Mesenchymal stem cell (in vitro differentiated cells and primary cell): ENCODE measurements at regions not wholly inside any gene's neighbourhood (a gene's known extent, or its start where the extent isn't known, plus 50 kb on each side); places are given as distances from the start of the nearest gene placed in this dataset.
A peak's percentile ranks its signal among the peaks of the same experiment; 100 is the strongest.

ENCODE experiments used
- DNase-seq: peaks from one replicate; pipeline ENCODE4 v3.0.0-alpha.2; 2013
- H2AFZ ChIP-seq: one replicate; pipeline ENCODE4 v1.6.1; 2013; ENCODE audit warnings: low read depth, mild to moderate bottlenecking, control low read depth, inconsistent platforms, low read length, moderate library complexity
- H2AK5ac ChIP-seq: 2 replicates; pipeline ENCODE4 v1.6.1; 2013; ENCODE audit warnings: low read length, moderate library complexity, mild to moderate bottlenecking, inconsistent platforms; ENCODE audit not compliant: severe bottlenecking
- H2BK120ac ChIP-seq: one replicate; pipeline ENCODE4 v1.6.1; 2013; ENCODE audit warnings: low read depth, mild to moderate bottlenecking, inconsistent platforms, low read length, moderate library complexity
- H2BK12ac ChIP-seq, 2 experiments: one replicate each; pipeline ENCODE4 v1.6.1; 2013; ENCODE audit warnings: inconsistent platforms in 2 of 2, low read length in 2 of 2, mild to moderate bottlenecking in 2 of 2, moderate library complexity in 2 of 2, control low read depth in 1 of 2
- H2BK15ac ChIP-seq: one replicate; pipeline ENCODE4 v1.6.1; 2013; ENCODE audit warnings: mild to moderate bottlenecking, low read depth, inconsistent platforms; ENCODE audit not compliant: poor library complexity, severe bottlenecking
- H2BK5ac ChIP-seq: 2 replicates; pipeline ENCODE4 v1.6.1; 2013; ENCODE audit warnings: low read depth, mild to moderate bottlenecking, low read length, control low read depth, inconsistent platforms; ENCODE audit not compliant: poor library complexity, severe bottlenecking
- H3K14ac ChIP-seq, 2 experiments: one replicate each; pipeline ENCODE4 v1.6.1; 2013; ENCODE audit warnings: inconsistent platforms in 2 of 2, low read length in 2 of 2, control low read depth in 1 of 2, mild to moderate bottlenecking in 1 of 2, moderate library complexity in 1 of 2
- H3K18ac ChIP-seq, 2 experiments: one replicate each; pipeline ENCODE4 v1.6.1; 2013; ENCODE audit warnings: inconsistent platforms in 2 of 2, low read length in 2 of 2, control low read depth in 1 of 2, low read depth in 1 of 2, mild to moderate bottlenecking in 1 of 2
- H3K23ac ChIP-seq, 2 experiments: one replicate each; pipeline ENCODE4 v1.6.1; 2013; ENCODE audit warnings: inconsistent platforms in 2 of 2, low read length in 2 of 2, mild to moderate bottlenecking in 2 of 2, moderate library complexity in 2 of 2, control low read depth in 1 of 2
- H3K27ac ChIP-seq: 2 replicates; pipeline ENCODE4 v1.5.1; 2013; ENCODE audit warnings: mild to moderate bottlenecking, moderate library complexity, low read length, control low read depth, inconsistent platforms; ENCODE audit not compliant: poor library complexity, severe bottlenecking
- H3K27me3 ChIP-seq, 2 experiments: 2 replicates each; pipeline versions ENCODE4 v1.6.1 to v1.7.0; 2013; ENCODE audit warnings: low read length in 2 of 2, mild to moderate bottlenecking in 2 of 2, moderate library complexity in 2 of 2, control low read depth in 1 of 2, inconsistent platforms in 1 of 2; ENCODE audit not compliant: control insufficient read depth in 1 of 2, insufficient read depth in 1 of 2
- H3K36me3 ChIP-seq, 2 experiments: 2 replicates each; pipeline versions ENCODE4 v1.6.1 to v1.7.0; 2013; ENCODE audit warnings: low read length in 2 of 2, control low read depth in 1 of 2, inconsistent platforms in 1 of 2, low read depth in 1 of 2, mild to moderate bottlenecking in 1 of 2; ENCODE audit not compliant: insufficient read depth in 2 of 2, control insufficient read depth in 1 of 2
- H3K4ac ChIP-seq, 2 experiments: one replicate each; pipeline ENCODE4 v1.6.1; 2013; ENCODE audit warnings: inconsistent platforms in 2 of 2, low read length in 2 of 2, mild to moderate bottlenecking in 2 of 2, moderate library complexity in 2 of 2, control low read depth in 1 of 2, low read depth in 1 of 2
- H3K4me1 ChIP-seq: 2 replicates; pipeline ENCODE4 v1.6.1; 2013; ENCODE audit warnings: low read depth, low read length, control low read depth; ENCODE audit not compliant: control insufficient read depth, insufficient read depth
- H3K4me2 ChIP-seq: 2 replicates; pipeline ENCODE4 v1.6.1; 2013; ENCODE audit warnings: low read length, mild to moderate bottlenecking, inconsistent platforms; ENCODE audit not compliant: poor library complexity, severe bottlenecking
- H3K4me3 ChIP-seq, 2 experiments: 2 replicates each; pipeline versions ENCODE4 v1.5.1 to v1.7.0; 2013; ENCODE audit warnings: low read length in 2 of 2, mild to moderate bottlenecking in 2 of 2, control low read depth in 1 of 2, low read depth in 1 of 2; ENCODE audit not compliant: insufficient read depth in 1 of 2
- H3K79me1 ChIP-seq: replicated peaks from 2 replicates; pipeline ENCODE4 v1.6.1; 2013; ENCODE audit warnings: mild to moderate bottlenecking, control low read depth, low read length, inconsistent platforms; ENCODE audit not compliant: poor library complexity, severe bottlenecking
- H3K9ac ChIP-seq: 2 replicates; pipeline ENCODE4 v1.7.0; 2013; ENCODE audit warnings: mild to moderate bottlenecking, low read length, moderate library complexity
- H3K9me3 ChIP-seq: 2 replicates; pipeline ENCODE4 v1.7.0; 2013; ENCODE audit warnings: mild to moderate bottlenecking, low read length; ENCODE audit not compliant: control insufficient read depth
- H4K8ac ChIP-seq: one replicate; pipeline ENCODE4 v1.6.1; 2013; ENCODE audit warnings: inconsistent platforms, mild to moderate bottlenecking, low read length, moderate library complexity
- H4K91ac ChIP-seq: one replicate; pipeline ENCODE4 v1.6.1; 2013; ENCODE audit warnings: mild to moderate bottlenecking, low read length, inconsistent platforms
- WGBS: methylation state at CpG from one replicate; pipeline ENCODE4 v1.1.7; 2013; ENCODE audit warnings: mixed read lengths; 5-methylcytosine and 5-hydroxymethylcytosine counted together

- H3K79me1 ChIP-seq = no peaks in the 10 kb centered on the region
- WGBS = 60% methylated on average over 1 of the region's 1 CpG
- H2AK5ac ChIP-seq = no peak overlapping the region
- no peak overlapping the region for H3K14ac ChIP-seq
- H3K18ac ChIP-seq = no peak overlapping the region
- no peak overlapping the region for H3K4ac ChIP-seq
- no peaks in the 10 kb centered on the region for H3K27me3 ChIP-seq
- no peaks in the 10 kb centered on the region for H3K4me1 ChIP-seq
- H3K9me3 ChIP-seq = peaks cover 2% of the 10 kb centered on the region
- no peak overlapping the region for H4K91ac ChIP-seq
- no peak overlapping the region for H4K8ac ChIP-seq
- no peak overlapping the region for H3K23ac ChIP-seq
- no peak overlapping the region for H3K4me2 ChIP-seq
- H3K9ac ChIP-seq = no peak overlapping the region
- H2BK15ac ChIP-seq = no peak overlapping the region
- H3K36me3 ChIP-seq = no peaks in the 10 kb centered on the region
- H2BK120ac ChIP-seq = no peak overlapping the region
- H2AFZ ChIP-seq = no peak overlapping the region
- no peak overlapping the region for H2BK5ac ChIP-seq
- H3K27ac ChIP-seq = no peak overlapping the region
- no peak overlapping the region for H3K4me3 ChIP-seq
- H2BK12ac ChIP-seq = no peak overlapping the region
- no peak for DNase-seq
These were observed 1063.9 kb downstream of the SLC6A15 start for GRCh38 chr12:83848702-83849101.

GRCh38 chr12:83843541-83843940 is 1069.1 kb downstream of the SLC6A15 start:
- DNase-seq = no peak
- Histone ChIP-seq H2BK15ac (no peak overlapping the region), H3K27ac (no peak overlapping the region)

DNA sequence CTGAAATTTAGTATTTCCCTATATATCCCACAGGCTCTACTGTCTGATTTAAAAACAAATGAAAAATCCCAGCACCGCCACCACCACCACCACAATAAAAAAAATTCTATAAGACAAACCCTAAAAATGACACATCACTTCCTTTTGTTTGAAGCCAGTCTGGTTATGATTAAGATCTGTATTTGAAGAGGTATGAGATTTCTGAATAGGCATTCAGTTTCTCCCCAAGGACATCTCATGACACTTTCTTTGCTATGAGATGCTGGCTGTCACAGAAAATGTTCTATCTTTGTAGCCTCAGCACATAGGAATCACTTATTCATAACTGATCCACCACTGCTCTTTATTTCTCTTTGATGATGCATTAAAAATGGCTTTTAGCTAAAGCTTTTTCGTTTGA is 1071.0 kb downstream of the SLC6A15 start:
- no peaks in the 10 kb centered on the region for H3K4me1 ChIP-seq
- no peaks in the 10 kb centered on the region for H3K27me3 ChIP-seq
- no peak overlapping the region for H3K14ac ChIP-seq
- H3K4me2 ChIP-seq = no peak overlapping the region
- H4K8ac ChIP-seq = no peak overlapping the region
- no peak overlapping the region for H2BK12ac ChIP-seq
- no peak overlapping the region for H2BK120ac ChIP-seq
- H3K4me3 ChIP-seq = no peak overlapping the region
- H3K23ac ChIP-seq = no peak overlapping the region
- no peak overlapping the region for H2AK5ac ChIP-seq
- H3K4ac ChIP-seq = no peak overlapping the region
- no peak overlapping the region for H3K9ac ChIP-seq
- no peaks in the 10 kb centered on the region for H3K36me3 ChIP-seq
- no peak overlapping the region for H2BK5ac ChIP-seq
- H2BK15ac ChIP-seq = no peak overlapping the region
- no peak for DNase-seq
- H3K27ac ChIP-seq = no peak overlapping the region
- WGBS = no CpG with 5 or more reads among the region's 2 CpGs
- no peak overlapping the region for H4K91ac ChIP-seq
- no peak overlapping the region for H3K18ac ChIP-seq
- no peaks in the 10 kb centered on the region for H3K9me3 ChIP-seq
- no peak overlapping the region for H2AFZ ChIP-seq
- H3K79me1 ChIP-seq = no peaks in the 10 kb centered on the region

More at GRCh38 chr12:83843541-83843940, 1069.1 kb downstream of the SLC6A15 start:
- Histone ChIP-seq H2BK120ac (no peak overlapping the region), H2AFZ (no peak overlapping the region), H3K23ac (no peak overlapping the region), H3K36me3 (no peaks in the 10 kb centered on the region), H3K4me3 (no peak overlapping the region), H4K8ac (no peak overlapping the region), H3K27me3 (no peaks in the 10 kb centered on the region), H3K4me1 (no peaks in the 10 kb centered on the region), H2BK5ac (no peak overlapping the region), H3K18ac (no peak overlapping the region), H3K14ac (no peak overlapping the region), H3K4ac (no peak overlapping the region), H4K91ac (no peak overlapping the region), H2AK5ac (no peak overlapping the region), H3K79me1 (no peaks in the 10 kb centered on the region), H3K9ac (no peak overlapping the region), H2BK12ac (no peak overlapping the region), H3K4me2 (no peak overlapping the region), H3K9me3 (no peaks in the 10 kb centered on the region)
- WGBS = 81% methylated on average over 2 of the region's 2 CpGs

DNA sequence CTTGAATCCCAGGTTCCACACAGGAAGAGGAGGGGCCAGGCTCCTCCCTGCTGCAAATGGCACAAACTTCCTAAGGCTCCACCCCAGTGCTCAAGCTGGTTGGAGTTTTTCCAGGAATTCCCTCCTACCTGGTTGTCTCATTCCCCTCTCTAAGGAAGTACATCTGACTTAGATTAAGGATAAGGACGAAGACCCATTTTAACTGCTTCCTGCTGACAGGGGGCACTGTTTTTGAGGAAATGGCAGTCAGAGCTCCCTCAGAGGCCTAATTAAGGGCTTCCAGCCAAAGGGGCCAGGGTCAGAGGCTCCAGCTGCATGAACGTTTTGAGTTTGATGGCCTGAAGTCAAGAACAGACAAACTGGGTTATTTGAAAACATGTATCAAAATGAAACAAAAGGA is 1084.7 kb downstream of the SLC6A15 start:
- H4K91ac ChIP-seq = no peak overlapping the region
- WGBS = 56% methylated on average over 2 of the region's 2 CpGs
- H3K36me3 ChIP-seq = no peaks in the 10 kb centered on the region
- no peak overlapping the region for H3K4me2 ChIP-seq
- H3K23ac ChIP-seq = no peak overlapping the region
- H3K4ac ChIP-seq = no peak overlapping the region
- H3K79me1 ChIP-seq = no peaks in the 10 kb centered on the region
- no peak overlapping the region for H2AK5ac ChIP-seq
- no peak overlapping the region for H2AFZ ChIP-seq
- H3K4me3 ChIP-seq = no peak overlapping the region
- no peak overlapping the region for H2BK15ac ChIP-seq
- H2BK5ac ChIP-seq = no peak overlapping the region
- no peaks in the 10 kb centered on the region for H3K27me3 ChIP-seq
- H2BK120ac ChIP-seq = peak overlapping the region; percentile 19
- H3K4me1 ChIP-seq = peaks cover 4% of the 10 kb centered on the region
- no peaks in the 10 kb centered on the region for H3K9me3 ChIP-seq
- no peak overlapping the region for H3K18ac ChIP-seq
- H2BK12ac ChIP-seq = no peak overlapping the region
- no peak overlapping the region for H4K8ac ChIP-seq
- H3K27ac ChIP-seq = no peak overlapping the region
- no peak overlapping the region for H3K9ac ChIP-seq
- no peak overlapping the region for H3K14ac ChIP-seq
- DNase-seq = no peak
